Muscle layer of colon (tissue), 2 donors: ENCODE measurements at regions not wholly inside any gene's neighbourhood (a gene's known extent, or its start where the extent isn't known, plus 50 kb on each side); places are given as distances from the start of the nearest gene placed in this dataset.
"Not testable (repeated sequence)": the region's sequence is repeated elsewhere in the genome, so short reads cannot be mapped to it uniquely, and the experiment has no call there.

Source experiments
- H3K27ac ChIP-seq: one replicate; pipeline ENCODE4 v1.7.0; 2013; ENCODE audit warnings: low read depth, mild to moderate bottlenecking, low read length, moderate library complexity
- H3K27me3 ChIP-seq, 2 donors: one replicate each; pipeline ENCODE4 v1.7.0; 2013; ENCODE audit warnings: low read length in 2 of 2, mild to moderate bottlenecking in 2 of 2; ENCODE audit not compliant: insufficient read depth in 2 of 2, control insufficient read depth in 1 of 2
- H3K36me3 ChIP-seq: one replicate; pipeline ENCODE4 v1.7.0; 2013; ENCODE audit warnings: mild to moderate bottlenecking, low read length; ENCODE audit not compliant: insufficient read depth
- H3K4me1 ChIP-seq: one replicate; pipeline ENCODE4 v1.7.0; 2013; ENCODE audit warnings: mild to moderate bottlenecking, low read length; ENCODE audit not compliant: insufficient read depth
- H3K4me3 ChIP-seq, 2 donors: one replicate each; pipeline ENCODE4 v1.7.0; 2013; ENCODE audit warnings: low read length in 2 of 2, low read depth in 1 of 2, mild to moderate bottlenecking in 1 of 2, moderate library complexity in 1 of 2
- H3K9ac ChIP-seq: one replicate; pipeline ENCODE4 v1.7.0; 2013; ENCODE audit warnings: low read length
- H3K9me3 ChIP-seq: one replicate; pipeline ENCODE4 v1.7.0; 2013; ENCODE audit warnings: mild to moderate bottlenecking, low read length
- donor health status: abdominal sarcoma.
- donor health status: Adenocarcinoma of cecum.

- Histone ChIP-seq H3K9ac (no peak overlapping the region), H3K4me3 (no peak overlapping the region), H3K27me3 (no peaks in the 10 kb centered on the region), H3K9me3 (no peaks in the 10 kb centered on the region), H3K4me1 (peaks cover 7% of the 10 kb centered on the region), H3K27ac (no peak overlapping the region), H3K36me3 (no peaks in the 10 kb centered on the region)
Observed at GRCh38 chr1:8151647-8152046, 125.5 kb upstream of the ERRFI1 start.

DNA sequence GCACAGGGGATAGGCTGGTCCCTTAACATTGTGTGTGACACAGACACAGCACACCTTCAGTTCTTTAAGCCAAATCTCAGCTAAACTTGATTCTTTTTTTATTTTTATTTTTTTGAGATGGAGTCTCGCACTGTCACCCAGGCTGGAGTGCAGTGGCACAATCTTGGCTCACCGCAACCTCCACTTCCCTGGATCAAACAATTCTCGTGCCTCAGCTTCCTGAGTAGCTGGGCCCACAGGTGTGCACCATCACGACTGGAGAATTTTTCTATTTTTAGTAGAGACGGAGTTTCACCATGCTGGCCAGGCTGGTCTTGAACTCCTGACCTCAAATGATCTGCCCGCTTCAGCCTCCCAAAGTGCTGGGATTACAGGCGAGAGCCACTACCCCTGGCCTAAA lies 123.6 kb upstream of the ERRFI1 start:
- not testable (repeated sequence) for H3K36me3 ChIP-seq, H3K27ac ChIP-seq, H3K27me3 ChIP-seq, H3K4me3 ChIP-seq, H3K9me3 ChIP-seq, H3K4me1 ChIP-seq, H3K9ac ChIP-seq

- Histone ChIP-seq H3K27ac (no peak overlapping the region), H3K4me3 (no peak overlapping the region), H3K4me1 (no peaks in the 10 kb centered on the region), H3K9ac (no peak overlapping the region), H3K9me3 (no peaks in the 10 kb centered on the region), H3K27me3 (no peaks in the 10 kb centered on the region), H3K36me3 (no peaks in the 10 kb centered on the region)
Observed at GRCh38 chr1:8147956-8148355, 121.8 kb upstream of the ERRFI1 start.

- Histone ChIP-seq H3K4me1 (no peaks in the 10 kb centered on the region), H3K9ac (no peak overlapping the region), H3K36me3 (no peaks in the 10 kb centered on the region), H3K4me3 (no peak overlapping the region), H3K9me3 (no peaks in the 10 kb centered on the region), H3K27ac (no peak overlapping the region), H3K27me3 (no peaks in the 10 kb centered on the region)
Observed at GRCh38 chr1:8146257-8146855, 120.2 kb upstream of the ERRFI1 start.

DNA sequence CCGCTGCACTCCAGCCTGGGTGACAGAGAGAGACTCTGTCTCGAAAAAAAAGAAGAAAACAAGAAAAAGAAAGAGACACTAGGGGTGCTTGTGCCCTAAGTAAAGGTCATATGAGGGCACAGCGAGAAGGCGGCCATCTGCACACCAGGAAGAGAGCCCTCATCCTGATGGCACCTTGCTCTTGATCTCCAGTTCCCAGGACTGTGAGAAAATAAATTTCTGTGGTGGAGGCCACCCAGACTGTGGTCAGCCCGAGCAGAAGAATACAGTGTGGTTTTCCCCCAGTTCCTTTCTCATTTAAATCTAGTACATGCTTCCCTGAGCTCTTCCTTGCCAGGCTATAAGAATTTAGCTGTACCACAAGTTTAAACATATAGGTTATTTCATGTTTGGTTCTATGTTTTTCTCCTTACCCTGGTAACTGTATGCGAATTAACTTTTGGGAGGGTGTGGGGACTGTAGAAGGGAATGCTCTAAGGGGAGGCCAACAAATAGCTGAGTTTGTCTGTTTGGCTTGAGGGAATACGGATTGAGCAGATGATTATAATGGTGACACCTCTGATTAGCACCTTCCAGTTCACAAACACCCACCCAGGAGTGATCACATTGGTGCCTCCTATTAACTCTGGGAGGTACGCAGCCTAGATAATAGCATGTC lies 119.6 kb upstream of the ERRFI1 start:
- H3K9me3 ChIP-seq, result no peaks in the 10 kb centered on the region
- H3K4me1 ChIP-seq, result no peaks in the 10 kb centered on the region
- no peaks in the 10 kb centered on the region for H3K27me3 ChIP-seq
- no peaks in the 10 kb centered on the region for H3K36me3 ChIP-seq
- H3K27ac ChIP-seq, result no peak overlapping the region
- H3K9ac ChIP-seq, result no peak overlapping the region
- H3K4me3 ChIP-seq, result no peak overlapping the region

DNA sequence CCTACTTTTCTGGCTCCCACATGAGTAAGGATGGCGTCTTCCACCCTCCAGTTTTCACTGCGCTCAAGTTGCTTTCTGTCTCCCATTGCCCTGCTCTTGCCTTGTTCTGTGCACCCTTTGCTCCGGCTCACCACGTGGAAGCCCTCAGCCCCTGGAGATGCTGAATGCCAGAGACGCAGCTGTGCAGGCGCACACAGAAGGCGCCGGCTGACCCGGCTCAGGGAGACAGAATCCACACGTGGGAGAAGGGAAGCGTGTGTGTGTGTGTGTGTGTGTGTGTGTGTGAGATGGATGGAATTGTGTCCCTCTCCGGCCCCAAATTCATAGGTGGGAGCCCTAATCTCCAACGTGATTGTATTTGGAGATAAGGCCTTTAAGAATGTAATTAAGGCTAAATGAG lies 118.2 kb upstream of the ERRFI1 start:
- Histone ChIP-seq H3K9me3 (no peaks in the 10 kb centered on the region), H3K4me1 (no peaks in the 10 kb centered on the region), H3K27me3 (no peaks in the 10 kb centered on the region), H3K4me3 (no peak overlapping the region), H3K9ac (no peak overlapping the region), H3K27ac (no peak overlapping the region), H3K36me3 (no peaks in the 10 kb centered on the region)

DNA sequence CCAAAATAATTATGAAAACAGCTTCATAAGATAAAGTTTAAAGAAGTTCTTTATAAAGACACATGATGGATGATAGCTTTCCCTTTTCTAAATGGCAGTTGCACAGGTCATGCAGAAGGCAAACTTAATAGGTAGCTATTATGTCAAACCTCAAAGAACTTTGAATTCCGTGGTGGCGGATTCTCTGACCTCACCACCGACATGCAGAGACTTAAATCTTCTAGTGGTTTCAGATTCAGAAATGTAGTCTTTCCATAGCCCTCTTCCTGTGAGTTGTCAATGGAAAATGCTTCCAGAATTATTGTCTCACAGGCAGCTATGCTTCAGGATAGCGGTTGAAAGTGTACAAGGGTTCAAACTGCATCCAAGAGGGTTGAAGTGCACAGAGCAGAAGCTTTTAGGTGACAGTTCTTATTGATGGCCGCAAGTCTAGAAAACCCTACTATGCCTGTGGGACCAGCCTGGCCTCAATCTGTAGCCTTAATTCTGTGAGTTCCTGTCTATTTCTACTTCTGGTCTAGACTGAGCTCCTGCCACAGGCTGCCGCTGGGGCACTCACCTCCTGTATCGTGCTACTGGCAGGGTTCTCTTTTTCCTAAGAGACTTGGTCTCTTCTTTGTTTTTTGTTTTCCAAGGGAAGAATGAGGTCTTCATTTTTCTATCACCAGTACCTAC lies 117.0 kb upstream of the ERRFI1 start:
- H3K4me1 ChIP-seq, result peaks cover under 1% of the 10 kb centered on the region
- H3K9me3 ChIP-seq, result no peaks in the 10 kb centered on the region
- no peak overlapping the region for H3K4me3 ChIP-seq
- H3K27me3 ChIP-seq, result no peaks in the 10 kb centered on the region
- no peak overlapping the region for H3K27ac ChIP-seq
- no peaks in the 10 kb centered on the region for H3K36me3 ChIP-seq
- no peak overlapping the region for H3K9ac ChIP-seq

DNA sequence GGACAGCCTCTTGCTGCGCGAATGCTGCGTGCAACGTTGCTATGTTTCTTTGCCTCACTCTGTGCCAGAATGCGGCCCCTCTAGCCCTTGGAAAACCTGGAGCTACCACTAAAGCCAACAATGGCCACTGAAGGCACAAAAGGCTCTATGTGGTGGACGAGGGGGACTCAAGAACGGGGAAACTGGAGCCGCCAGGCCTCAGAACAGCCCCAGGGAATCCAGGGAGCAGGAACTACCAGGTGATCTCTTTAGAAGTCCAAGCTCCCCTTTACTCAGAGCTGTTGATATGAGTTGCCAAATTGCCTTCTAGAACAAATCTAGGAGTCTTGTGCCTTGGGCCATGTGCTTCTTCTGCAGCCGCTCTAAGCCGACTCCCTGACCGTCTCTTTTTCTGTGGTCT lies 113.8 kb upstream of the ERRFI1 start:
- Histone ChIP-seq H3K27ac (no peak overlapping the region), H3K4me1 (peaks cover 16% of the 10 kb centered on the region), H3K27me3 (no peaks in the 10 kb centered on the region), H3K36me3 (no peaks in the 10 kb centered on the region), H3K9me3 (no peaks in the 10 kb centered on the region), H3K4me3 (no peak overlapping the region), H3K9ac (no peak overlapping the region)

DNA sequence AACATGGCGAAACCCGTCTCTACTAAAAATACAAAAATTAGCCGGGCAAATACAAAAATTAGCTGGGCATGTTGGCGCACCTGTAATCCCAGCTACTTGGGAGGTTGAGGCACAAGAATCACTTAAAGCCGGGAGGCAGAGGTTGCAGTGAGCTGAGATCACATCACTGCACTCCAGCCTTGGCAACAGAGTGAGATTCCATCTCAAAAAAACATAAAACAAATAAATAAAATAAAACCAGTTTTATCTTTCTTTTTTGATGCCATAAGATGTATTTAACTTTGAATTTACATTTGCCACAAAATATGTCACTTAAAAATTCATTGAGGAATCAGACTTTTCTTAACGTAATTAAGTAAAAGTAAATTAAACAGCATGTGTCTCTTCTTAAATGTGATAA lies 113.3 kb upstream of the ERRFI1 start:
- no peak overlapping the region for H3K4me3 ChIP-seq
- H3K36me3 ChIP-seq, result no peaks in the 10 kb centered on the region
- no peaks in the 10 kb centered on the region for H3K27me3 ChIP-seq
- no peaks in the 10 kb centered on the region for H3K9me3 ChIP-seq
- H3K9ac ChIP-seq, result no peak overlapping the region
- no peak overlapping the region for H3K27ac ChIP-seq
- H3K4me1 ChIP-seq, result peaks cover 22% of the 10 kb centered on the region

GRCh38 chr1:8138673-8139072 lies 112.6 kb upstream of the ERRFI1 start:
- Histone ChIP-seq H3K36me3 (no peaks in the 10 kb centered on the region), H3K9me3 (no peaks in the 10 kb centered on the region), H3K4me3 (no peak overlapping the region), H3K4me1 (peaks cover 27% of the 10 kb centered on the region), H3K27ac (no peak overlapping the region), H3K27me3 (no peaks in the 10 kb centered on the region), H3K9ac (no peak overlapping the region)

GRCh38 chr1:8137481-8138244 lies 111.6 kb upstream of the ERRFI1 start:
- H3K9ac ChIP-seq, result peak overlapping the region; percentile 34

More at GRCh38 chr1:8137481-8138244, 111.6 kb upstream of the ERRFI1 start:
- no peaks in the 10 kb centered on the region for H3K27me3 ChIP-seq
- peaks cover 35% of the 10 kb centered on the region for H3K4me1 ChIP-seq
- peak overlapping the region; percentile 24 for H3K27ac ChIP-seq
- H3K9me3 ChIP-seq, result no peaks in the 10 kb centered on the region
- no peaks in the 10 kb centered on the region for H3K36me3 ChIP-seq
- no peak overlapping the region for H3K4me3 ChIP-seq
